Heart left ventricle (tissue), 16 donors: ENCODE measurements at regions not wholly inside any gene's neighbourhood (a gene's known extent, or its start where the extent isn't known, plus 50 kb on each side); places are given as distances from the start of the nearest gene placed in this dataset.

Experiments used
- ATAC-seq, 4 donors: fragments of 200-7000 bp; cut with Tn5 transposase; one replicate each; pipeline ENCODE4 v1.9.1; 2020 to 2022; ENCODE audit warnings: moderate library complexity in 4 of 4, mild to moderate bottlenecking in 3 of 4, moderate number of reproducible peaks in 1 of 4
- DNase-seq, 5 donors: peaks; one replicate each; pipeline ENCODE4 v3.0.0-alpha.2; 2020
- H3K27ac ChIP-seq, 12 donors: fragments of 200-600 bp; sonication (generic) in 4 of 12; one replicate each; pipeline versions ENCODE4 v1.5.0 to v1.8.0; 2016 to 2022; ENCODE audit warnings: mild to moderate bottlenecking in 2 of 12
- H3K27me3 ChIP-seq, 9 donors: fragments of 200-600 bp; sonication (generic) in 2 of 9; one replicate each; pipeline versions ENCODE4 v1.5.1 to v1.8.0; 2016 to 2022; ENCODE audit warnings: mild to moderate bottlenecking in 3 of 9
- H3K36me3 ChIP-seq, 9 donors: fragments of 200-600 bp; sonication (generic) in 2 of 9; one replicate each; pipeline versions ENCODE4 v1.5.0 to v1.8.0; 2018 to 2022; ENCODE audit warnings: mild to moderate bottlenecking in 2 of 9
- H3K4me1 ChIP-seq, 12 donors: fragments of 200-600 bp; sonication (generic) in 4 of 12; one replicate each; pipeline versions ENCODE4 v1.5.0 to v1.8.0; 2016 to 2022; ENCODE audit warnings: mild to moderate bottlenecking in 3 of 12
- H3K4me3 ChIP-seq, 12 donors: fragments of 200-600 bp; sonication (generic) in 4 of 12; one replicate each; pipeline versions ENCODE4 v1.5.0 to v1.8.0; 2017 to 2022; ENCODE audit warnings: mild to moderate bottlenecking in 9 of 12, moderate library complexity in 4 of 12
- H3K9me3 ChIP-seq, 12 donors: fragments of 200-600 bp; sonication (generic) in 4 of 12; one replicate each; pipeline versions ENCODE4 v1.5.0 to v1.8.0; 2016 to 2022; ENCODE audit warnings: mild to moderate bottlenecking in 1 of 12
- POLR2A ChIP-seq, 2 donors: fragments of 450-650 bp; IDR thresholded peaks; one replicate each; pipeline ENCODE4 v1.6.1; 2017; ENCODE audit warnings: antibody characterized with exemption in 2 of 2, mild to moderate bottlenecking in 2 of 2, moderate library complexity in 2 of 2
- WGBS, 4 donors: extraction: QIAGEN DNeasy Blood & Tissue Kit in 2 of 4; methylation state at CpG; one replicate each; pipeline versions ENCODE4 v1.1.5 to v1.1.7; 2013 to 2018; 5-methylcytosine and 5-hydroxymethylcytosine counted together
- intact Hi-C, 10 donors: fragments of 100-400 bp; cut with DNase I; formaldehyde crosslinking; loops; one replicate each; pipeline versions ENCODE4 v1.11.1 to v1.14.2; 2022
- TF ChIP-seq, protein P1 (sequence below), 12 donors: fragments of 200-600 bp; sonication (generic) in 4 of 12; IDR thresholded peaks; one replicate each; pipeline versions ENCODE4 v1.5.0 to v1.8.0; 2018 to 2022; ENCODE audit warnings: antibody characterized with exemption in 12 of 12, mild to moderate bottlenecking in 5 of 12
- donor health status: ischemic (EF 13 %, LVEDD 7.1; RV severe dilation, severe dysfunction).
- donor health status: healthy with polysubstance abuse.
- donor health status: DM: no; HTN: yes; CAD: no.
- donor health status: DM: no; HTN: no; CAD: no.
- donor health status: ischemic (EF 25% LVEDD 6.9; RV normal size, moderate dysfunction).
- donor health status: ischemic (EF 25% LVEDD 5.7; RV mildly dilated, moderate dysfunction).
- donor health status: healthy.
- donor health status: DM: yes; HTN: yes; CAD: no.
- donor health status: ischemic (EF 35%, LVEDD 5.7; RV mildly dilated, moderate dysfunction).
- donor health status: nonischemic (EF 11% LVEDD 7.7; RV severe dilation, severe dysfunction).
- donor health status: DM: yes; HTN: yes; CAD: no.
- donor health status: PGD.
- donor health status: ischemic (EF 29% LVEDD 5.4; RV normal size, mild dysfunction).
- donor health status: nonischemic (EF 23%, LVEDD 6.1; RV moderate dilation, normal function).

DNA sequence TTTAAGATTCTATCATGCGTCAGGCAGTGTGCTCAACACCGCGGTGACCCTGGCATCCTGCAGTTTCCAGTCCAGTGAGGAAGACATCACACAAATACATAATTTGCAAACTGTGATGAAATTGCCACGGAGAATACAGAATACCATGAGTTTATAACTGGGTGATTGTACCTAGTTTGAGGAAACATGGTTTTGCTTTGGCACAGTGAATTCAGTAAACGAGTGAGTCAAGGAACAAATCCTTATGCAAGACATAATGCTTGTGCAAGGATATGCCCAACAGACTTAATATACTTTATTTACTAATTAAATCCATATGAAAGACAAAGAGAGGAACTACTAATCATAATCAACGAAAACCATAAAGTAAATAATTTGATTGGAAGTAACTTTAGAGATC, 311.8 kb upstream of the TMTC1 start:
- no peaks in the 10 kb centered on the region for H3K36me3 ChIP-seq
- H3K9me3 ChIP-seq, result no peaks in the 10 kb centered on the region
- H3K4me1 ChIP-seq, result no peaks in the 10 kb centered on the region
- DNase-seq (no peak), ATAC-seq (no peak)
- H3K4me3 ChIP-seq, result no peak overlapping the region
- intact Hi-C loops, result no loop called here
- 86 to 91% (median 88%) methylated on average over 6 of the region's 6 CpGs for WGBS, 4 donors
- H3K27ac ChIP-seq, result no peak overlapping the region
- no peaks in the 10 kb centered on the region for H3K27me3 ChIP-seq
- no peak for TF ChIP-seq POLR2A (IDR thresholded peaks at IDR 0.05)
- TF ChIP-seq, protein P1, sequence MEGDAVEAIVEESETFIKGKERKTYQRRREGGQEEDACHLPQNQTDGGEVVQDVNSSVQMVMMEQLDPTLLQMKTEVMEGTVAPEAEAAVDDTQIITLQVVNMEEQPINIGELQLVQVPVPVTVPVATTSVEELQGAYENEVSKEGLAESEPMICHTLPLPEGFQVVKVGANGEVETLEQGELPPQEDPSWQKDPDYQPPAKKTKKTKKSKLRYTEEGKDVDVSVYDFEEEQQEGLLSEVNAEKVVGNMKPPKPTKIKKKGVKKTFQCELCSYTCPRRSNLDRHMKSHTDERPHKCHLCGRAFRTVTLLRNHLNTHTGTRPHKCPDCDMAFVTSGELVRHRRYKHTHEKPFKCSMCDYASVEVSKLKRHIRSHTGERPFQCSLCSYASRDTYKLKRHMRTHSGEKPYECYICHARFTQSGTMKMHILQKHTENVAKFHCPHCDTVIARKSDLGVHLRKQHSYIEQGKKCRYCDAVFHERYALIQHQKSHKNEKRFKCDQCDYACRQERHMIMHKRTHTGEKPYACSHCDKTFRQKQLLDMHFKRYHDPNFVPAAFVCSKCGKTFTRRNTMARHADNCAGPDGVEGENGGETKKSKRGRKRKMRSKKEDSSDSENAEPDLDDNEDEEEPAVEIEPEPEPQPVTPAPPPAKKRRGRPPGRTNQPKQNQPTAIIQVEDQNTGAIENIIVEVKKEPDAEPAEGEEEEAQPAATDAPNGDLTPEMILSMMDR (IDR thresholded peaks at IDR 0.05), result no peak

DNA sequence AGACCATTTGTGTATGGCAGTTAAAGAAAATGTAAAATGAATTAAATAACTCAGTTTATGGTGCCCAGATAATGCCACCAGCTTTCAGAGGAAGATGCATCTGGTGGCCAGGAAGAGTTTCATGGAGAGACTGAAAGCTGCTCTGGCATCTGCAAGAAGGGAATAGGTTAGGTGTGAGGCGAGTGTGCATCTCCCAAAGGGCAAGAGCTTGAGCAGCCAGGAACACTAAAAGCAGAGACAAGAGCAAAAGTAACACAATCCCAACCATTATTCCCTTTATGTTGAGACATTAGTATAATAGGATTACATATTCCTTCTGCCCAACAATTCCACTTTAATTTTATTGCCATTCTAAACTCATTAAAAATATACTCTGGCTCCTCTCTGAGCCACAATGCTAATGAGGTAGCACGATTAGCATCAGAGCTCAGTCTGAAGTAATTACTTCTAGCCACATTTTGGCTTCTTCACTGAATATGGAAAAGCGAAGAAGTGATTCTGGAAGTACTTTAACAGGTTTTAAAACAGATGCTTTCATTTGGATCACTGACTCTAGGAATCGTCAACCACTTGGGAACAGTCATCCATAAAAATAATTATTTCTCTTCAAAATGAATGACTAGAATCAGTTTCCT, 309.4 kb upstream of the TMTC1 start:
- no peaks in the 10 kb centered on the region for H3K9me3 ChIP-seq
- TF ChIP-seq, protein P1 (IDR thresholded peaks at IDR 0.05), result no peak
- H3K27me3 ChIP-seq, result no peaks in the 10 kb centered on the region
- intact Hi-C loops, result no loop called here
- no peaks in the 10 kb centered on the region for H3K4me1 ChIP-seq
- H3K27ac ChIP-seq, result no peak overlapping the region
- WGBS, 4 donors, result 70 to 89% (median 84%) methylated on average over 4 of the region's 4 CpGs
- DNase-seq (no peak), ATAC-seq (no peak)
- H3K36me3 ChIP-seq, result no peaks in the 10 kb centered on the region
- H3K4me3 ChIP-seq, result no peak overlapping the region

DNA sequence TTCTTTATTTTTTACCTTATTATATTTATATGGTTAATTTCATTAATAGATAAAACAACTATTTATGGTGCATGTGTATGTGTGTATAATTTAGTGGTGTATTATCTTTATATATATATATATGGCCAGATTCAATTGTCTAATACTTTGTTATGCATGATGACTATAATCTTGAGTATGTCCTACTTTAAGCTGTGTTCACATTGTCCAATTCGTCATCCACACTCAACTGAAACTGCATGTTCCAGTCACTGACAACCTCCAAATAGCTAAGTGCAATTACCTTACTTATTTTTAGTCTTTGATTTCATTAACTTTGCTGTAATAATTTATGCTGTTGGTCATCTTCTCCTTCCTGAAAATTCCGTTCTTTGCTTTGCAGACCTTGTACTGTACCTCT, 306.5 kb upstream of the TMTC1 start:
- no peak overlapping the region for H3K4me3 ChIP-seq
- no peaks in the 10 kb centered on the region for H3K4me1 ChIP-seq
- no peaks in the 10 kb centered on the region for H3K36me3 ChIP-seq
- H3K27ac ChIP-seq, result no peak overlapping the region
- no peaks in the 10 kb centered on the region for H3K27me3 ChIP-seq
- TF ChIP-seq, protein P1 (IDR thresholded peaks at IDR 0.05), result no peak
- TF ChIP-seq POLR2A (IDR thresholded peaks at IDR 0.05), result no peak
- no peak for DNase-seq
- WGBS, 4 donors, result 49 to 53% (median 52%) methylated on average over 2 of the region's 2 CpGs
- no peaks in the 10 kb centered on the region for H3K9me3 ChIP-seq
- intact Hi-C loops, result no loop called here
- ATAC-seq, result peak; percentile 55 to 78 (median 68)

DNA sequence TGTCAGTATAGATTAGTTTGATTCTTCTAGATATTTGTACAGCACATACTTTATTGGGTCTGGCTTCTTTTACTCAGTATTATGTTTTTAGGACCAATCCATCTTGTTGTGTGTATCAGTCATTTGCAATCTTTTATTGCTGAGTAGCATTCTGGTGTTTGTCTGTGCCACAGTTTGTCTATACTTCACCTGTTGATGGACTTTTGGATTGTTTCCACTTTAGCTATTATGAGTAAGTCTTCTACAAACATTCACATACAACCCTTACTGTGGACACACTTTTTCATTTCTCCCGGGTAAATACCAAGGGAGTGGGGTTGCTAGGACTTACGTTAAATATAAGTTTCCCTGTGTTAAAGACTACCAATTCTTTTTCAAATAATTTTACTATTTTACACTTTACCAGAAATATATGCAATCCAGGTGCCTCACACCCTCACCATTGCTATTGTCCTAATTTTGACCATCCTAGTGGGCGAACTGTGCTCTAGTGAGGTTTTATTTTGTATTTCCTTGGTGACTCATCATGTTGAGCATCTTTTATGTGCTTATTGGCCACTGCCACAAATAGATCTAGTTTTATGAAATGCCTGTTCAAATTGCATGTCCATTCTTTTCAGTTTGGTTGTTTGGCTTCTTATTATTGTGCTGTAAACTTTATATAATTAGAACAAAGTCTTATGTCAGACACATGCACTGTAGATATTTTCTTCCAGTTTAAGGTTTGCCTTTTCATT, 304.7 kb upstream of the TMTC1 start:
- TF ChIP-seq, protein P1 (IDR thresholded peaks at IDR 0.05), result no peak
- TF ChIP-seq POLR2A (IDR thresholded peaks at IDR 0.05), result no peak
- Histone ChIP-seq H3K9me3 (no peaks in the 10 kb centered on the region), H3K4me3 (no peak overlapping the region), H3K36me3 (no peaks in the 10 kb centered on the region), H3K27me3 (no peaks in the 10 kb centered on the region), H3K27ac (no peak overlapping the region), H3K4me1 (no peaks in the 10 kb centered on the region)
- no peak for DNase-seq
- 71 to 91% (median 75%) methylated on average over 3 of the region's 3 CpGs for WGBS, 4 donors
- no peak for ATAC-seq
- intact Hi-C loops, result no loop called here
